Activated CD4-positive, alpha-beta memory T cell treated with anti-CD3 and anti-CD28 coated beads for 36 hours (primary cell): ENCODE measurements at regions not wholly inside any gene's neighbourhood (a gene's known extent, or its start where the extent isn't known, plus 50 kb on each side); places are given as distances from the start of the nearest gene placed in this dataset.

ENCODE experiments used
- CTCF ChIA-PET: fragments of 350-600 bp; sonication (Branson Sonifier 250); formaldehyde crosslinking; loops from one replicate; lab custom pipeline; 2021; ENCODE audit warnings: antibody characterized with exemption, inconsistent platforms; lab: Charles Lee
- POLR2A ChIA-PET: fragments of 350-600 bp; sonication (Branson Sonifier 250); formaldehyde crosslinking; loops from one replicate; lab custom pipeline; 2021; ENCODE audit warnings: antibody characterized with exemption; lab: Charles Lee
- DNase-seq: peaks from one replicate; pipeline ENCODE4 v3.0.0-alpha.2; 2020
- H3K27ac Mint-ChIP-seq: one replicate; pipeline ENCODE4 v1.8.0; 2021; ENCODE audit warnings: mixed read lengths
- H3K27me3 Mint-ChIP-seq: one replicate; pipeline ENCODE4 v1.8.0; 2021; ENCODE audit warnings: mixed read lengths
- H3K36me3 Mint-ChIP-seq: one replicate; pipeline ENCODE4 v1.8.0; 2021; ENCODE audit warnings: mixed read lengths
- H3K4me1 Mint-ChIP-seq: one replicate; pipeline ENCODE4 v1.8.0; 2021; ENCODE audit warnings: low read depth, mixed read lengths
- H3K4me3 Mint-ChIP-seq: one replicate; pipeline ENCODE4 v1.8.0; 2021; ENCODE audit warnings: mild to moderate bottlenecking, mixed read lengths
- H3K9me3 Mint-ChIP-seq: one replicate; pipeline ENCODE4 v1.8.0; 2021; ENCODE audit warnings: mixed read lengths
- intact Hi-C: fragments of 100-400 bp; cut with micrococcal nuclease; formaldehyde crosslinking; loops from one replicate; pipeline ENCODE4 v1.15.1; 2023

- ChIA-PET POLR2A (no interaction called here), CTCF (no interaction called here)
- intact Hi-C loops, result no loop called here
- H3K4me3 Mint-ChIP-seq, result no peak overlapping the region
- H3K27ac Mint-ChIP-seq, result no peak overlapping the region
- DNase-seq, result no peak
- peaks cover 7% of the 10 kb centered on the region for H3K9me3 Mint-ChIP-seq
- no peaks in the 10 kb centered on the region for H3K36me3 Mint-ChIP-seq
- H3K27me3 Mint-ChIP-seq, result peaks cover 19% of the 10 kb centered on the region
- H3K4me1 Mint-ChIP-seq, result no peaks in the 10 kb centered on the region
Observed at GRCh38 chr7:127530148-127530547, 55.2 kb downstream of the GCC1 start.

GRCh38 chr7:127527561-127527960 lies 57.8 kb downstream of the GCC1 start:
- no peak for DNase-seq
- Mint-ChIP-seq H3K27me3 (peaks cover 19% of the 10 kb centered on the region), H3K4me3 (no peak overlapping the region), H3K27ac (no peak overlapping the region), H3K4me1 (no peaks in the 10 kb centered on the region), H3K36me3 (no peaks in the 10 kb centered on the region), H3K9me3 (peaks cover 7% of the 10 kb centered on the region)
- intact Hi-C loops, result no loop called here
- ChIA-PET CTCF (no interaction called here), POLR2A (no interaction called here)

- H3K36me3 Mint-ChIP-seq, result peaks cover 2% of the 10 kb centered on the region
Observed at GRCh38 chr7:127525866-127526480, 59.4 kb downstream of the GCC1 start.

GRCh38 chr7:127516320-127516719 lies 69.1 kb downstream of the GCC1 start:
- POLR2A ChIA-PET, result no interaction called here
- CTCF ChIA-PET, result no interaction called here
- no peak overlapping the region for H3K4me3 Mint-ChIP-seq

More at GRCh38 chr7:127525866-127526480, 59.4 kb downstream of the GCC1 start:
- H3K27me3 Mint-ChIP-seq, result peaks cover 28% of the 10 kb centered on the region
- peaks cover 7% of the 10 kb centered on the region for H3K9me3 Mint-ChIP-seq
- intact Hi-C loops, result no loop called here
- H3K27ac Mint-ChIP-seq, result no peak overlapping the region
- POLR2A ChIA-PET, result no interaction called here
- no peak for DNase-seq
- no peak overlapping the region for H3K4me3 Mint-ChIP-seq
- CTCF ChIA-PET, result no interaction called here
- H3K4me1 Mint-ChIP-seq, result no peaks in the 10 kb centered on the region

GRCh38 chr7:127514499-127514898 lies 70.9 kb downstream of the GCC1 start:
- POLR2A ChIA-PET, result interaction anchor here (0.6 kb wide), 1 partner anchor 659 kb away, joined by 3 read pairs; no protein-coding TSS in a partner anchor
- Mint-ChIP-seq H3K36me3 (no peaks in the 10 kb centered on the region), H3K27ac (no peak overlapping the region), H3K4me3 (no peak overlapping the region), H3K27me3 (peaks cover 13% of the 10 kb centered on the region), H3K4me1 (no peaks in the 10 kb centered on the region), H3K9me3 (no peaks in the 10 kb centered on the region)
- CTCF ChIA-PET, result interaction anchor here (1.1 to 1.4 kb wide), 5 partner anchors 9 to 711 kb away, joined by 3 to 7 read pairs (median 3); no protein-coding TSS in a partner anchor
- no peak for DNase-seq
- intact Hi-C loops, result loop anchor here (1.0 kb wide), 1 partner anchor 166 kb away; no protein-coding TSS in a partner anchor

More at GRCh38 chr7:127516320-127516719, 69.1 kb downstream of the GCC1 start:
- no peaks in the 10 kb centered on the region for H3K9me3 Mint-ChIP-seq
- no peaks in the 10 kb centered on the region for H3K4me1 Mint-ChIP-seq
- H3K27ac Mint-ChIP-seq, result no peak overlapping the region
- intact Hi-C loops, result no loop called here
- H3K27me3 Mint-ChIP-seq, result peaks cover 20% of the 10 kb centered on the region
- H3K36me3 Mint-ChIP-seq, result no peaks in the 10 kb centered on the region
- no peak for DNase-seq

DNA sequence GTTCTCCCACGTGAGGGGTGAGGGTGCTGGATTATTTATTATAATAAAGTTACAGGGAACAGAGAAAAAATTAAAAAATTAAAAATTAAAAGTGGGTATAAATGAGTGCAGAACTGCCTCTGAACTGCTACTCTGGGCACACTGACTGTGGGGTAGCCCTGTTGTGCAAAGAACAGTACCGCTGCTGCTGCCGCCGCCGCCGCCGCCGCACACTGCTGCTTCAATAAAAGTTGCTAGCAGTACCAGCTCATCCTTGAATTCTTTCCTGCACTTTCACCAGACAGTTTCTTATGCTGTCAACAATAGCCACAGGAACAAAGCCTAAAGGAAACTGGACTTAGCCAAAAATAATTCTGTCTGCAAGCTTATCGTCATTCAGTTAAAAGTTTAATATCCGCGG lies 72.1 kb downstream of the GCC1 start:
- ChIA-PET CTCF (no interaction called here), POLR2A (no interaction called here)
- Mint-ChIP-seq H3K36me3 (no peaks in the 10 kb centered on the region), H3K27ac (no peak overlapping the region), H3K27me3 (peaks cover 14% of the 10 kb centered on the region), H3K9me3 (no peaks in the 10 kb centered on the region), H3K4me1 (no peaks in the 10 kb centered on the region), H3K4me3 (no peak overlapping the region)
- intact Hi-C loops, result no loop called here
- DNase-seq, result no peak

- DNase-seq, result no peak
- Mint-ChIP-seq H3K9me3 (no peaks in the 10 kb centered on the region), H3K4me3 (no peak overlapping the region), H3K27ac (no peak overlapping the region), H3K27me3 (peaks cover 17% of the 10 kb centered on the region), H3K4me1 (no peaks in the 10 kb centered on the region), H3K36me3 (no peaks in the 10 kb centered on the region)
- intact Hi-C loops, result no loop called here
- ChIA-PET POLR2A (no interaction called here), CTCF (no interaction called here)
Observed at GRCh38 chr7:127512663-127513062, 72.7 kb downstream of the GCC1 start.

GRCh38 chr7:127504715-127505114 lies 80.7 kb downstream of the GCC1 start:
- DNase-seq, result peak; percentile 36
- Mint-ChIP-seq H3K36me3 (no peaks in the 10 kb centered on the region), H3K9me3 (no peaks in the 10 kb centered on the region), H3K4me3 (no peak overlapping the region), H3K27ac (no peak overlapping the region), H3K4me1 (no peaks in the 10 kb centered on the region), H3K27me3 (peaks cover 23% of the 10 kb centered on the region)
- intact Hi-C loops, result no loop called here
- ChIA-PET POLR2A (no interaction called here), CTCF (interaction anchor here (0.9 to 1.5 kb wide), 4 partner anchors 10 to 705 kb away, joined by 3 to 7 read pairs (median 3); no protein-coding TSS in a partner anchor)

GRCh38 chr7:127501817-127502216 lies 83.6 kb downstream of the GCC1 start:
- H3K4me1 Mint-ChIP-seq, result no peaks in the 10 kb centered on the region
- peaks cover 15% of the 10 kb centered on the region for H3K27me3 Mint-ChIP-seq
- H3K27ac Mint-ChIP-seq, result no peak overlapping the region
- H3K9me3 Mint-ChIP-seq, result no peaks in the 10 kb centered on the region
- intact Hi-C loops, result no loop called here
- H3K4me3 Mint-ChIP-seq, result no peak overlapping the region
- CTCF ChIA-PET, result interaction anchor here (1.2 kb wide), 1 partner anchor 9 kb away, joined by 3 read pairs; no protein-coding TSS in a partner anchor
- POLR2A ChIA-PET, result no interaction called here
- no peaks in the 10 kb centered on the region for H3K36me3 Mint-ChIP-seq
- DNase-seq, result no peak

DNA sequence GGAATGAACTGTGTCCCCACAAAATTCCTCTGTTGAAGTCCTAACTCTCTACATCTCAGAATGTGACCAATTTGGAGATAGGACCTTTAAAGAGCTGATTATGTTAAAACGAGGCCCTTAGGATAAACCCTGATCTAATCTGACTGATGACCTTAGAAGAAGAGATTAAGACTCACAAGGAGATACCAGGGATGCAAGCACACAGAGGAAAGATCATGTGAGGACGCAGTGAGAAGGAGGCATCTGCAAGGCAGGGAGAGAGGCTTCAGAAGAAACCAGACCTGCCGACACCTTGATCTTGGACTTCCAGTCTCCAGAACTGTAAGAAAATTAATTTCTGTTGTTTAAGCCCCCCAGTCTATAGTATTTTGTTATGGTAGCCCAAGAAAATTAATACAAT lies 94.9 kb upstream of the ZNF800 start:
- no peaks in the 10 kb centered on the region for H3K36me3 Mint-ChIP-seq
- peaks cover 10% of the 10 kb centered on the region for H3K4me1 Mint-ChIP-seq
- no peak for DNase-seq
- no peaks in the 10 kb centered on the region for H3K9me3 Mint-ChIP-seq
- intact Hi-C loops, result no loop called here
- no peak overlapping the region for H3K27ac Mint-ChIP-seq
- CTCF ChIA-PET, result no interaction called here
- no peak overlapping the region for H3K4me3 Mint-ChIP-seq
- POLR2A ChIA-PET, result no interaction called here
- H3K27me3 Mint-ChIP-seq, result peaks cover 17% of the 10 kb centered on the region

- peaks cover 17% of the 10 kb centered on the region for H3K27me3 Mint-ChIP-seq
- intact Hi-C loops, result no loop called here
- CTCF ChIA-PET, result no interaction called here
- peaks cover 10% of the 10 kb centered on the region for H3K4me1 Mint-ChIP-seq
- peak; percentile 14 for DNase-seq
- no peaks in the 10 kb centered on the region for H3K9me3 Mint-ChIP-seq
- H3K36me3 Mint-ChIP-seq, result no peaks in the 10 kb centered on the region
- no peak overlapping the region for H3K27ac Mint-ChIP-seq
- H3K4me3 Mint-ChIP-seq, result no peak overlapping the region
- POLR2A ChIA-PET, result no interaction called here
Observed at GRCh38 chr7:127486654-127487053, 94.1 kb upstream of the ZNF800 start.

GRCh38 chr7:127485482-127485881 lies 93.0 kb upstream of the ZNF800 start:
- no peak overlapping the region for H3K4me3 Mint-ChIP-seq
- H3K27me3 Mint-ChIP-seq, result peaks cover 17% of the 10 kb centered on the region
- POLR2A ChIA-PET, result interaction anchor here (0.7 kb wide), 2 partner anchors 13 to 292 kb away, joined by 3 to 10 read pairs; no protein-coding TSS in a partner anchor
- intact Hi-C loops, result no loop called here
- H3K36me3 Mint-ChIP-seq, result no peaks in the 10 kb centered on the region
- CTCF ChIA-PET, result no interaction called here
- peaks cover 10% of the 10 kb centered on the region for H3K4me1 Mint-ChIP-seq
- no peaks in the 10 kb centered on the region for H3K9me3 Mint-ChIP-seq
- no peak for DNase-seq
- no peak overlapping the region for H3K27ac Mint-ChIP-seq

GRCh38 chr7:127484954-127485353 lies 92.4 kb upstream of the ZNF800 start:
- intact Hi-C loops, result no loop called here
- CTCF ChIA-PET, result interaction anchor here (0.6 kb wide), 1 partner anchor 11 kb away, joined by 3 read pairs; no protein-coding TSS in a partner anchor

More at GRCh38 chr7:127484954-127485353, 92.4 kb upstream of the ZNF800 start:
- POLR2A ChIA-PET, result interaction anchor here (0.7 kb wide), 2 partner anchors 13 to 292 kb away, joined by 3 to 10 read pairs; no protein-coding TSS in a partner anchor
- H3K36me3 Mint-ChIP-seq, result no peaks in the 10 kb centered on the region
- DNase-seq, result no peak
- no peak overlapping the region for H3K27ac Mint-ChIP-seq
- H3K9me3 Mint-ChIP-seq, result no peaks in the 10 kb centered on the region
- H3K4me3 Mint-ChIP-seq, result no peak overlapping the region
- H3K4me1 Mint-ChIP-seq, result peaks cover 10% of the 10 kb centered on the region
- peaks cover 16% of the 10 kb centered on the region for H3K27me3 Mint-ChIP-seq
